ENCODE measurements at regions not wholly inside any gene's neighbourhood (a gene's known extent, or its start where the extent isn't known, plus 50 kb on each side); places are given as distances from the start of the nearest gene placed in this dataset.

DNA sequence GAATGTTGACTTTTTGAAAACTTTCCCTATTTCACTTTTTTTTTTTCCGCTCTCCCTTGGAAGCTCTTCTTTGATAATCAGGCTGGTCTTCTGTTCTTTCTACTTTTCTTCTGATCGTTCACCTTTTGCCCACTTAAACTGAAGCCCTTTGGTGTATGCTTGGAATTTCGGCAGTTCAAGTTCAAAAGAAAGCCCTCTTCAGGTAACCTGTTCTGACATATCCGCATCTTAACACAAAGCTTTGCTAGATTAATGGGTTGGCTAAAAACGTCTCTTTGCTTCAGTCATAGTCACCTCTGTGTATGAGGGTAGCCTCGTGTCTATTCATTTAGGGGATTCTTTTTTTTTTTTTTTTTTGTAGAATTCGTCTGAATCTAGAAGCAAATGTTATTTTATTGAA is 1115.8 kb upstream of the RBFOX1 start:
- Histone ChIP-seq H3K4me3 (ENCODE audit: low read depth in 1 of 2, low read length in 1 of 2) (no peak overlapping the region), H3K4me1 (ENCODE audit: control insufficient read depth in 1 of 2, insufficient read depth in 1 of 2, low read depth in 1 of 2, low read length in 1 of 2) (no peaks in the 10 kb centered on the region), H3K9me3 (no peaks in the 10 kb centered on the region), H3K27me3 (no peaks in the 10 kb centered on the region), H3K36me3 (no peaks in the 10 kb centered on the region), H3K27ac (no peak overlapping the region)
- TF ChIP-seq, protein P1, sequence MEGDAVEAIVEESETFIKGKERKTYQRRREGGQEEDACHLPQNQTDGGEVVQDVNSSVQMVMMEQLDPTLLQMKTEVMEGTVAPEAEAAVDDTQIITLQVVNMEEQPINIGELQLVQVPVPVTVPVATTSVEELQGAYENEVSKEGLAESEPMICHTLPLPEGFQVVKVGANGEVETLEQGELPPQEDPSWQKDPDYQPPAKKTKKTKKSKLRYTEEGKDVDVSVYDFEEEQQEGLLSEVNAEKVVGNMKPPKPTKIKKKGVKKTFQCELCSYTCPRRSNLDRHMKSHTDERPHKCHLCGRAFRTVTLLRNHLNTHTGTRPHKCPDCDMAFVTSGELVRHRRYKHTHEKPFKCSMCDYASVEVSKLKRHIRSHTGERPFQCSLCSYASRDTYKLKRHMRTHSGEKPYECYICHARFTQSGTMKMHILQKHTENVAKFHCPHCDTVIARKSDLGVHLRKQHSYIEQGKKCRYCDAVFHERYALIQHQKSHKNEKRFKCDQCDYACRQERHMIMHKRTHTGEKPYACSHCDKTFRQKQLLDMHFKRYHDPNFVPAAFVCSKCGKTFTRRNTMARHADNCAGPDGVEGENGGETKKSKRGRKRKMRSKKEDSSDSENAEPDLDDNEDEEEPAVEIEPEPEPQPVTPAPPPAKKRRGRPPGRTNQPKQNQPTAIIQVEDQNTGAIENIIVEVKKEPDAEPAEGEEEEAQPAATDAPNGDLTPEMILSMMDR (IDR thresholded peaks at IDR 0.05) = no peak

DNA sequence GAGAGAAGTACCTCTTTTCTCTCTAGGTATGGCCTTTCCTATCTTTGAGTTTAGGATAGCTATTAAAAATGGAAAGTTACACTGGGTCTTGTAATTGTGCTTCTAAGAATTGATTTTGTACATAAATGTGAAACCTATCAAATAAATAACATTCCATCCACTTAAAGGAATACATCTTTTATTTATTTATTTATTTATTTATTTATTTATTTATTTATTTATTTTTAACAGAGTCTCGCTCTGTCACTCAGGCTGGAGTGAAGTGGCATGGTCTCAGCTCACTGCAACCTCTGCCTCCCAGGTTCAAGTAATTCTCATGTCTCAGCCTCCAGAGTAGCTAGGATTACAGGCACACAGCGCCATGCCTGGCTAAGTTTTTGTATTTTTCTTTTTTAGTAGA is 1114.0 kb upstream of the EEF2KMT start:
- H3K36me3 ChIP-seq = no peaks in the 10 kb centered on the region
- H3K4me3 ChIP-seq (ENCODE audit: low read depth in 1 of 2, low read length in 1 of 2) = no peak overlapping the region
- no peaks in the 10 kb centered on the region for H3K27me3 ChIP-seq
- no peaks in the 10 kb centered on the region for H3K4me1 ChIP-seq (ENCODE audit: control insufficient read depth in 1 of 2, insufficient read depth in 1 of 2, low read depth in 1 of 2, low read length in 1 of 2)
- H3K27ac ChIP-seq = no peak overlapping the region
- TF ChIP-seq, protein P1 (IDR thresholded peaks at IDR 0.05) = no peak
- H3K9me3 ChIP-seq = no peaks in the 10 kb centered on the region

DNA sequence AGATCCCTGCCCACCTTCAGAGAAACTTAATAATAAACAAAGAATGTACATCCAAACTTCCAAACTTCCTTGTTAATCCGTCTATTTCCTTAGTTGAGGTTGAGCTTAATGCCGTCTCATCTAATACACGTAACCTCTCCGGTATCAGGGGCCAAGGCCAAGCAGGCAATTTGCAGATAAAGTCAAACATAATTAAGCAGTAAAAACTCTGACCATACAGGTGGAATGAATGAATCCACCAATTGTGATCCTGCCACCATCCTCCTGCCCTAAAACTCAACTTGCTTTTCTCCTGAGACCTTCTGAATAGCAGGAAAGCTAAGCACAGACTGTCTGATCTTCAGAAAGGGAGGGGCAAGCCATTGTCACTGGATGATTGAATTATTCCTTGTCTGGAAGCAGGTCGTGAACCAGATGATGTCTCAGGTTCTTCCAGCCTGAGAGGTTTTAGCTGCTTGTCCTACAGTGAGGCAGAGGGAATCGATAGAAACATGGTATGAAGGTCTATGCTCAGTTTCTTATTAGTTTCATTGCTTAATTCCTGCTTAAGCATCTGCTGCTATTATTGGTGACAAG is 1111.8 kb upstream of the EEF2KMT start:
- H3K4me1 ChIP-seq (ENCODE audit: control insufficient read depth in 1 of 2, insufficient read depth in 1 of 2, low read depth in 1 of 2, low read length in 1 of 2) = no peaks in the 10 kb centered on the region
- no peaks in the 10 kb centered on the region for H3K36me3 ChIP-seq
- TF ChIP-seq, protein P1 (IDR thresholded peaks at IDR 0.05) = no peak
- H3K27me3 ChIP-seq = no peaks in the 10 kb centered on the region
- no peaks in the 10 kb centered on the region for H3K9me3 ChIP-seq
- H3K27ac ChIP-seq = no peak overlapping the region
- H3K4me3 ChIP-seq (ENCODE audit: low read depth in 1 of 2, low read length in 1 of 2) = no peak overlapping the region

DNA sequence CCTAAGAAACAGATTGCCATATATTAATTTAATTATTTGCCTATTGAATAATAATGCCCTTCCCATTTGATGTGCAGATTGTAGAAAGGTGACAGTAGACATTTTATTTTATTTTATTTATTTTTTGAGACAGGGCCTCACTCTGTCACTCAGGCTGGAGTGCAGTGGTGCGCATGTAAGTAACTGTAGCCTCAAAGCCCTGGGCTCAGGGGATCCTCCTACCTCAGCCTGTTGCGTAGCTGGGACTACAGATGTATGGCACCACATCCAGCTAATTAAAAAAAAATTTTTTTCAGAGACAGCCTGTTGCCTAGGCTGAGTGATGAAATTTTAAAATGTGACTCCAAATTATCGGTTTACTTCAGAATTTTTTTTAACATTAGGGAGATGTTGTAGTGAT is 1110.0 kb upstream of the EEF2KMT start:
- no peak overlapping the region for H3K4me3 ChIP-seq (ENCODE audit: low read depth in 1 of 2, low read length in 1 of 2)
- TF ChIP-seq, protein P1 (IDR thresholded peaks at IDR 0.05) = no peak
- no peaks in the 10 kb centered on the region for H3K36me3 ChIP-seq
- H3K9me3 ChIP-seq = no peaks in the 10 kb centered on the region
- no peak overlapping the region for H3K27ac ChIP-seq
- H3K27me3 ChIP-seq = no peaks in the 10 kb centered on the region
- no peaks in the 10 kb centered on the region for H3K4me1 ChIP-seq (ENCODE audit: control insufficient read depth in 1 of 2, insufficient read depth in 1 of 2, low read depth in 1 of 2, low read length in 1 of 2)

DNA sequence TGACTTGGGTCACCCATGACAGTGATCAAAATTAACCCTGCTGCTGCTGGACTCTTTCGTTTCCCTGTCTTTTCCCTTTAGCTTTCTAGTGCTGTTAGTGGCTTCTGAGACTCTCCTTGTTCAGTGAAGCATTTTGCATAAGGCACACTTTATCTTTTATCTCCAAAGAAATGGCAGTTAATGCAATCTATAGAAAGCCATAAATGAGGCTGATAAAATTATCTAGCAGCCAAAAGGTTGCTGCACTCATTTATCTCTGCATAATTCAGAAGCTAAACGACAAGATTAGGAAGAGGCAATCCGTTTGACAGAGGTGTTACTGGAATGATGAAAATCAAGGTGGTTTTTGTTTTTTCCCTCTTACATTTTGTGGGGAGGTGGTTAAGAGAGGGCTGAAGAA is 1109.5 kb upstream of the EEF2KMT start:
- Histone ChIP-seq H3K27ac (no peak overlapping the region), H3K9me3 (no peaks in the 10 kb centered on the region), H3K4me1 (ENCODE audit: control insufficient read depth in 1 of 2, insufficient read depth in 1 of 2, low read depth in 1 of 2, low read length in 1 of 2) (no peaks in the 10 kb centered on the region), H3K36me3 (no peaks in the 10 kb centered on the region), H3K4me3 (ENCODE audit: low read depth in 1 of 2, low read length in 1 of 2) (no peak overlapping the region), H3K27me3 (no peaks in the 10 kb centered on the region)
- TF ChIP-seq, protein P1 (IDR thresholded peaks at IDR 0.05) = no peak

DNA sequence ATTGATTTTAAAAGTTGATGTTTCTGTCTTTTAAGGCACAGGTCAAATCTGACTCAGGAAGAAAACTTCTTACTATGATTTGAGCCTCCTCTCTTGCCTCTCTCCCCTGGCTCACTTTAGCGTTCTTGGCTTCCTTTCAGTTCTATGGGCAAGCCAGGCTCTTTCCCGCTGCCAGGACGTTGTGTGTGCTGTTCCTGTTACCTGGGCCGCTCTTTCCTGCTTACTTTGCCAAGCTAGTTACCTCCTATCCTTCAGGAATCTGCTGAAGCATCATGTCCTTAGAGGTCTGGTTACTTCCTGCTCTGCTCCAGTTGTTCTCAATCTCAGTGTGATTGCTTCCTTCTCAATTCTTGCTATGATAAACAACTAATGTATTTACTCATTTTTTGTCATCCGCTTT is 1108.5 kb upstream of the EEF2KMT start:
- TF ChIP-seq, protein P1 (IDR thresholded peaks at IDR 0.05) = no peak
- Histone ChIP-seq H3K27ac (no peak overlapping the region), H3K9me3 (no peaks in the 10 kb centered on the region), H3K4me1 (ENCODE audit: control insufficient read depth in 1 of 2, insufficient read depth in 1 of 2, low read depth in 1 of 2, low read length in 1 of 2) (no peaks in the 10 kb centered on the region), H3K36me3 (no peaks in the 10 kb centered on the region), H3K27me3 (no peaks in the 10 kb centered on the region), H3K4me3 (ENCODE audit: low read depth in 1 of 2, low read length in 1 of 2) (no peak overlapping the region)

Measured in neutrophil (primary cell).